ENCODE measurements at regions not wholly inside any gene's neighbourhood (a gene's known extent, or its start where the extent isn't known, plus 50 kb on each side); places are given as distances from the start of the nearest gene placed in this dataset.

- TF ChIP-seq POLR2A (IDR thresholded peaks at IDR 0.05) (no peak), CTCF (IDR thresholded peaks at IDR 0.05) (no peak)
These were observed 86.9 kb upstream of the NWD2 start for GRCh38 chr4:37157476-37158167.
